HL-60 (cell line): ENCODE measurements at regions not wholly inside any gene's neighbourhood (a gene's known extent, or its start where the extent isn't known, plus 50 kb on each side); places are given as distances from the start of the nearest gene placed in this dataset.

Experiments
- CTCF ChIP-seq: IDR thresholded peaks from one replicate; pipeline ENCODE4 v1.5.1; 2011; ENCODE audit warnings: low read length, control low read depth, inconsistent platforms; ENCODE audit not compliant: insufficient read depth
- POLR2AphosphoS5 ChIP-seq: IDR thresholded peaks from 2 replicates; pipeline ENCODE4 v1.6.1; 2012; ENCODE audit warnings: low read depth
- REST ChIP-seq: IDR thresholded peaks from 2 replicates; pipeline ENCODE4 v1.6.1; 2012; ENCODE audit warnings: low read depth; ENCODE audit not compliant: insufficient replicate concordance

- no peak for TF ChIP-seq REST
- no peak for TF ChIP-seq CTCF
- no peak for TF ChIP-seq POLR2AphosphoS5
Observed at GRCh38 chr1:238672262-238672661, 714.1 kb upstream of the CHRM3 start.
